MM.1S (cell line): ENCODE measurements at regions not wholly inside any gene's neighbourhood (a gene's known extent, or its start where the extent isn't known, plus 50 kb on each side); places are given as distances from the start of the nearest gene placed in this dataset.

Source experiments
- CTCF ChIP-seq: fragments of 300-600 bp; sonication (generic); IDR thresholded peaks from 2 replicates; pipeline ENCODE4 v1.5.1; 2016; ENCODE audit warnings: antibody characterized with exemption, low read length, mixed read lengths
- EZH2phosphoT487 ChIP-seq: fragments of 300-600 bp; sonication (generic); IDR thresholded peaks from 2 replicates; pipeline ENCODE4 v1.6.1; 2018; ENCODE audit warnings: antibody characterized with exemption, low read length

- TF ChIP-seq CTCF = no peak
- no peak for TF ChIP-seq EZH2phosphoT487
Measured at GRCh38 chrX:110541266-110541665, 182.6 kb downstream of the RTL9 start.
